Hepatocyte (in vitro differentiated cells): ENCODE measurements at regions not wholly inside any gene's neighbourhood (a gene's known extent, or its start where the extent isn't known, plus 50 kb on each side); places are given as distances from the start of the nearest gene placed in this dataset.

Source experiments
- DNase-seq: peaks from one replicate; pipeline ENCODE4 v3.0.0-alpha.2; 2016; ENCODE audit warnings: low spot score
- H2AFZ ChIP-seq: fragments of 200-600 bp; sonication (generic); 2 replicates; pipeline ENCODE4 v1.6.0; 2016; ENCODE audit warnings: antibody characterized with exemption, mild to moderate bottlenecking
- H3K27ac ChIP-seq: fragments of 200-600 bp; sonication (generic); 2 replicates; pipeline ENCODE4 v1.5.1; 2016; ENCODE audit warnings: mild to moderate bottlenecking
- H3K27me3 ChIP-seq: fragments of 200-600 bp; sonication (generic); 2 replicates; pipeline ENCODE4 v1.6.1; 2016
- H3K36me3 ChIP-seq: fragments of 200-600 bp; sonication (generic); replicated peaks from 2 replicates; pipeline ENCODE4 v1.5.1; 2016; ENCODE audit warnings: low read depth; ENCODE audit not compliant: insufficient read depth
- H3K4me1 ChIP-seq: fragments of 200-600 bp; sonication (generic); 2 replicates; pipeline ENCODE4 v1.5.1; 2016; ENCODE audit warnings: mild to moderate bottlenecking, moderate library complexity; ENCODE audit not compliant: insufficient read depth
- H3K4me2 ChIP-seq: fragments of 200-600 bp; sonication (generic); 2 replicates; pipeline ENCODE4 v1.6.0; 2016
- H3K4me3 ChIP-seq: fragments of 200-600 bp; sonication (generic); 2 replicates; pipeline ENCODE4 v1.5.1; 2016; ENCODE audit warnings: mild to moderate bottlenecking
- H3K79me2 ChIP-seq: fragments of 200-600 bp; sonication (generic); 2 replicates; pipeline ENCODE4 v1.6.0; 2017; ENCODE audit warnings: mild to moderate bottlenecking
- H3K9me2 ChIP-seq: fragments of 200-600 bp; sonication (generic); replicated peaks from 2 replicates; pipeline ENCODE4 v1.6.0; 2017; ENCODE audit warnings: mild to moderate bottlenecking; ENCODE audit not compliant: insufficient read depth
- H3K9me3 ChIP-seq: fragments of 200-600 bp; sonication (generic); 2 replicates; pipeline ENCODE4 v1.5.1; 2016; ENCODE audit warnings: low read depth, mild to moderate bottlenecking
- H4K20me1 ChIP-seq: fragments of 200-600 bp; sonication (generic); 2 replicates; pipeline ENCODE4 v1.6.0; 2016; ENCODE audit warnings: mild to moderate bottlenecking; ENCODE audit not compliant: insufficient read depth, poor library complexity, severe bottlenecking
- CTCF ChIP-seq: fragments of 200-600 bp; sonication (generic); IDR thresholded peaks from 2 replicates; pipeline ENCODE4 v1.5.1; 2016; ENCODE audit warnings: antibody characterized with exemption, mild to moderate bottlenecking; ENCODE audit not compliant: poor library complexity
- EZH2 ChIP-seq: fragments of 200-600 bp; sonication (generic); IDR thresholded peaks from 2 replicates; pipeline ENCODE4 v1.6.1; 2016; ENCODE audit warnings: antibody characterized with exemption, mild to moderate bottlenecking, borderline replicate concordance
- EZH2phosphoT487 ChIP-seq: fragments of 200-600 bp; sonication (generic); IDR thresholded peaks from one replicate; pipeline ENCODE4 v1.6.1; 2018; ENCODE audit warnings: antibody characterized with exemption, mild to moderate bottlenecking, low read depth, moderate library complexity; ENCODE audit not compliant: unreplicated experiment, severe bottlenecking
- WGBS: methylation state at CpG from one replicate; pipeline ENCODE4 v1.1.6; 2016; ENCODE audit warnings: low lambda C conversion rate; ENCODE audit errors: missing lambda C conversion rate; 5-methylcytosine and 5-hydroxymethylcytosine counted together

- no peak overlapping the region for H2AFZ ChIP-seq
- no peaks in the 10 kb centered on the region for H3K9me2 ChIP-seq
- H4K20me1 ChIP-seq = no peaks in the 10 kb centered on the region
- H3K4me2 ChIP-seq = no peak overlapping the region
- 98% methylated on average over 3 of the region's 3 CpGs for WGBS
- H3K9me3 ChIP-seq = no peaks in the 10 kb centered on the region
- no peaks in the 10 kb centered on the region for H3K4me1 ChIP-seq
- H3K79me2 ChIP-seq = no peaks in the 10 kb centered on the region
- no peak overlapping the region for H3K4me3 ChIP-seq
- no peaks in the 10 kb centered on the region for H3K36me3 ChIP-seq
- no peaks in the 10 kb centered on the region for H3K27me3 ChIP-seq
- TF ChIP-seq EZH2phosphoT487 (no peak), EZH2 (no peak), CTCF (no peak)
- no peak for DNase-seq
- H3K27ac ChIP-seq = no peak overlapping the region
These were observed 1996.9 kb upstream of the RAG2 start for GRCh38 chr11:38594895-38595294.

- Histone ChIP-seq H3K9me3 (no peaks in the 10 kb centered on the region), H3K27ac (no peak overlapping the region), H2AFZ (no peak overlapping the region), H3K9me2 (no peaks in the 10 kb centered on the region), H3K4me3 (no peak overlapping the region), H4K20me1 (no peaks in the 10 kb centered on the region), H3K79me2 (no peaks in the 10 kb centered on the region), H3K4me2 (no peak overlapping the region), H3K36me3 (no peaks in the 10 kb centered on the region), H3K4me1 (no peaks in the 10 kb centered on the region), H3K27me3 (no peaks in the 10 kb centered on the region)
- TF ChIP-seq EZH2 = no peak
- no peak for TF ChIP-seq EZH2phosphoT487
- no peak for TF ChIP-seq CTCF
- 87% methylated on average over 1 of the region's 1 CpG for WGBS
- DNase-seq = no peak
These were observed 1995.6 kb upstream of the RAG2 start for GRCh38 chr11:38593649-38594048.

GRCh38 chr11:38582756-38583155 is 1984.7 kb upstream of the RAG2 start:
- no peak for DNase-seq
- no peaks in the 10 kb centered on the region for H3K79me2 ChIP-seq
- no peak for TF ChIP-seq EZH2phosphoT487
- no peak for TF ChIP-seq CTCF
- TF ChIP-seq EZH2 = no peak
- H3K4me2 ChIP-seq = no peak overlapping the region
- H3K4me1 ChIP-seq = no peaks in the 10 kb centered on the region
- no peaks in the 10 kb centered on the region for H4K20me1 ChIP-seq
- H2AFZ ChIP-seq = no peak overlapping the region
- H3K9me3 ChIP-seq = no peaks in the 10 kb centered on the region
- H3K27ac ChIP-seq = no peak overlapping the region
- H3K9me2 ChIP-seq = no peaks in the 10 kb centered on the region
- H3K36me3 ChIP-seq = no peaks in the 10 kb centered on the region
- no peaks in the 10 kb centered on the region for H3K27me3 ChIP-seq
- 68% methylated on average over 3 of the region's 3 CpGs for WGBS
- no peak overlapping the region for H3K4me3 ChIP-seq

- no peak overlapping the region for H3K27ac ChIP-seq
- H3K27me3 ChIP-seq = no peaks in the 10 kb centered on the region
- no peak for DNase-seq
- H3K36me3 ChIP-seq = no peaks in the 10 kb centered on the region
- no peak overlapping the region for H3K4me2 ChIP-seq
- no peaks in the 10 kb centered on the region for H3K79me2 ChIP-seq
- no peaks in the 10 kb centered on the region for H3K9me2 ChIP-seq
- H3K4me3 ChIP-seq = no peak overlapping the region
- H3K9me3 ChIP-seq = no peaks in the 10 kb centered on the region
- TF ChIP-seq EZH2phosphoT487 (no peak), CTCF (no peak), EZH2 (no peak)
- no peaks in the 10 kb centered on the region for H3K4me1 ChIP-seq
- no peaks in the 10 kb centered on the region for H4K20me1 ChIP-seq
- no peak overlapping the region for H2AFZ ChIP-seq
These were observed 1984.1 kb upstream of the RAG2 start for GRCh38 chr11:38582151-38582550.
